ENCODE measurements at regions not wholly inside any gene's neighbourhood (a gene's known extent, or its start where the extent isn't known, plus 50 kb on each side); places are given as distances from the start of the nearest gene placed in this dataset.

GRCh38 chr10:52701647-52702046 lies 70.9 kb downstream of the MBL2 start:
- Mint-ChIP-seq H3K36me3 (no peaks in the 10 kb centered on the region), H3K27me3 (no peaks in the 10 kb centered on the region), H3K9me3 (no peaks in the 10 kb centered on the region), H3K4me1 (no peaks in the 10 kb centered on the region), H3K4me3 (no peak overlapping the region), H3K27ac (no peak overlapping the region)
- no peak for DNase-seq
- no peak for ATAC-seq (replicated peaks)

GRCh38 chr10:52703451-52703850 lies 69.1 kb downstream of the MBL2 start:
- ATAC-seq (replicated peaks) (no peak), DNase-seq (no peak)
- H3K4me1 Mint-ChIP-seq = no peaks in the 10 kb centered on the region
- H3K36me3 Mint-ChIP-seq = no peaks in the 10 kb centered on the region
- no peak overlapping the region for H3K27ac Mint-ChIP-seq
- no peak overlapping the region for H3K4me3 Mint-ChIP-seq
- H3K9me3 Mint-ChIP-seq = no peaks in the 10 kb centered on the region
- no peaks in the 10 kb centered on the region for H3K27me3 Mint-ChIP-seq

DNA sequence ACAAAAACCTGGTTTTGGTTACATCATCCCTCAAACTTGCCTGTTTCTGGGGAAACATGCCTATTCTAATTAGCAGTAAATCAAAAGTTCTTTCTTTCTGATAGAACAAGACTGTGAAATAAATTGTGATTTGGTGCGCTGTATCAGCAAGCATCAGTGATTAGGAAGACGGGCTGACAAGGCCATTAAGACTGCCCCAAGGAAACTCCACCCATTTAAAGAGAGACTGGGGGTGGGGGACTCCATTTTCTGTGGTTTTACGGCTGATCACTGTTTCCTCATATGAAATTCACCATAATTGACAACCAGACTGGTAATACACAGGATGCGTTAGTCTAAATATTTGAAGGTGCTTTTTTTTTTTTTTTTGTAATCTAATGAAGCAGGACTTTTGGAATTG lies 68.7 kb downstream of the MBL2 start:
- DNase-seq (no peak), ATAC-seq (replicated peaks) (no peak)
- Mint-ChIP-seq H3K36me3 (no peaks in the 10 kb centered on the region), H3K27ac (no peak overlapping the region), H3K4me3 (no peak overlapping the region), H3K9me3 (no peaks in the 10 kb centered on the region), H3K27me3 (no peaks in the 10 kb centered on the region), H3K4me1 (no peaks in the 10 kb centered on the region)

GRCh38 chr10:52706332-52707070 lies 66.1 kb downstream of the MBL2 start:
- H3K36me3 Mint-ChIP-seq = no peaks in the 10 kb centered on the region
- no peak for ATAC-seq (replicated peaks)
- H3K4me3 Mint-ChIP-seq = no peak overlapping the region
- no peak for DNase-seq
- no peaks in the 10 kb centered on the region for H3K9me3 Mint-ChIP-seq
- no peak overlapping the region for H3K27ac Mint-ChIP-seq
- no peaks in the 10 kb centered on the region for H3K27me3 Mint-ChIP-seq
- no peaks in the 10 kb centered on the region for H3K4me1 Mint-ChIP-seq
